OCI-LY7 (cell line): ENCODE measurements at regions not wholly inside any gene's neighbourhood (a gene's known extent, or its start where the extent isn't known, plus 50 kb on each side); places are given as distances from the start of the nearest gene placed in this dataset.

ENCODE experiments used
- EZH2phosphoT487 ChIP-seq: fragments of 200-600 bp; sonication (generic); IDR thresholded peaks from 2 replicates; pipeline ENCODE4 v1.6.1; 2018; ENCODE audit warnings: low read depth, borderline replicate concordance, mild to moderate bottlenecking, mixed run types, antibody characterized with exemption, low read length, moderate library complexity, mixed read lengths
- TF ChIP-seq, protein P1 (sequence below): fragments of 200-600 bp; sonication (generic); conservative IDR thresholded peaks from 2 replicates; pipeline ENCODE4 v1.5.1; 2014; ENCODE audit warnings: mild to moderate bottlenecking, antibody characterized with exemption, low read length, moderate library complexity, mixed read lengths

DNA sequence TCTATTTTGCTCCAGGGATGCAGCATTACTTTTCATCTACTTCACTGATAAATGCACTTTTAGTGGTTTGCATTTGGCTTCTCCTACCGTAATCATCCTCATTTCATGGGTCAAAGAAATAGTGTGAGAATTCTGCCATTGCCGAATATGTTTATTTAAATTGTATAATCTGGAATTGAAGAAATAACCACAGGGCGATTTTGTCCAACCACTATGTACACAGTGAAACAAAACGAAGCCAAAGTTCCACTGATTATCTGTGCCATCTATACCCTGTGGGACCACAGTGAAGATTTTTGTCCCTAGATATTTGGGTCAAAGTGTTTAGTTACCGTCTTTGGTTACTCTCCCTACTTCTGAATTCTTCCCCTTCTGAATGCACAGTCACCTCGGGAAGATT lies 888.6 kb upstream of the NRXN1 start:
- no peak for TF ChIP-seq EZH2phosphoT487
- TF ChIP-seq, protein P1, sequence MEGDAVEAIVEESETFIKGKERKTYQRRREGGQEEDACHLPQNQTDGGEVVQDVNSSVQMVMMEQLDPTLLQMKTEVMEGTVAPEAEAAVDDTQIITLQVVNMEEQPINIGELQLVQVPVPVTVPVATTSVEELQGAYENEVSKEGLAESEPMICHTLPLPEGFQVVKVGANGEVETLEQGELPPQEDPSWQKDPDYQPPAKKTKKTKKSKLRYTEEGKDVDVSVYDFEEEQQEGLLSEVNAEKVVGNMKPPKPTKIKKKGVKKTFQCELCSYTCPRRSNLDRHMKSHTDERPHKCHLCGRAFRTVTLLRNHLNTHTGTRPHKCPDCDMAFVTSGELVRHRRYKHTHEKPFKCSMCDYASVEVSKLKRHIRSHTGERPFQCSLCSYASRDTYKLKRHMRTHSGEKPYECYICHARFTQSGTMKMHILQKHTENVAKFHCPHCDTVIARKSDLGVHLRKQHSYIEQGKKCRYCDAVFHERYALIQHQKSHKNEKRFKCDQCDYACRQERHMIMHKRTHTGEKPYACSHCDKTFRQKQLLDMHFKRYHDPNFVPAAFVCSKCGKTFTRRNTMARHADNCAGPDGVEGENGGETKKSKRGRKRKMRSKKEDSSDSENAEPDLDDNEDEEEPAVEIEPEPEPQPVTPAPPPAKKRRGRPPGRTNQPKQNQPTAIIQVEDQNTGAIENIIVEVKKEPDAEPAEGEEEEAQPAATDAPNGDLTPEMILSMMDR, result no peak
